ENCODE measurements at regions not wholly inside any gene's neighbourhood (a gene's known extent, or its start where the extent isn't known, plus 50 kb on each side); places are given as distances from the start of the nearest gene placed in this dataset.

- TF ChIP-seq ATF3 (CRISPR knock-in tag; conservative IDR thresholded peaks at IDR 0.05) (no peak), CTCF (IDR thresholded peaks at IDR 0.05) (no peak)
These were observed 268.3 kb downstream of the MEX3B start for GRCh38 chr15:81777546-81777945.
